Smooth muscle cell (in vitro differentiated cells): ENCODE measurements at regions not wholly inside any gene's neighbourhood (a gene's known extent, or its start where the extent isn't known, plus 50 kb on each side); places are given as distances from the start of the nearest gene placed in this dataset.

Experiments
- DNase-seq: peaks from one replicate; lab custom pipeline; 2025; ENCODE audit not compliant: unreplicated experiment; lab: John Stamatoyannopoulos, UW
- H2AFZ ChIP-seq: fragments of 200-600 bp; sonication (generic); 2 replicates; pipeline ENCODE4 v1.6.0; 2016; ENCODE audit warnings: antibody characterized with exemption, low read depth, mild to moderate bottlenecking
- H3F3A ChIP-seq: fragments of 200-600 bp; sonication (generic); 2 replicates; pipeline ENCODE4 v1.6.0; 2017; ENCODE audit warnings: antibody characterized with exemption, low read depth
- H3K27ac ChIP-seq: fragments of 200-600 bp; sonication (generic); 2 replicates; pipeline ENCODE4 v1.5.1; 2016; ENCODE audit warnings: low read depth, mild to moderate bottlenecking
- H3K27me3 ChIP-seq: fragments of 200-600 bp; sonication (generic); 2 replicates; pipeline ENCODE4 v1.6.1; 2016; ENCODE audit warnings: low read depth, mild to moderate bottlenecking
- H3K36me3 ChIP-seq: fragments of 200-600 bp; sonication (generic); 2 replicates; pipeline ENCODE4 v1.5.1; 2016; ENCODE audit warnings: low read depth
- H3K4me1 ChIP-seq: fragments of 200-600 bp; sonication (generic); 2 replicates; pipeline ENCODE4 v1.5.1; 2016; ENCODE audit warnings: low read depth
- H3K4me2 ChIP-seq: fragments of 200-600 bp; sonication (generic); 2 replicates; pipeline ENCODE4 v1.6.0; 2016; ENCODE audit warnings: mild to moderate bottlenecking
- H3K4me3 ChIP-seq: fragments of 200-600 bp; sonication (generic); 2 replicates; pipeline ENCODE4 v1.5.1; 2016; ENCODE audit warnings: mild to moderate bottlenecking
- H3K79me2 ChIP-seq: fragments of 200-600 bp; sonication (generic); 2 replicates; pipeline ENCODE4 v1.6.0; 2016; ENCODE audit warnings: low read depth, mild to moderate bottlenecking
- H3K9ac ChIP-seq: fragments of 200-600 bp; sonication (generic); 2 replicates; pipeline ENCODE4 v1.6.0; 2016; ENCODE audit warnings: low read depth
- H3K9me3 ChIP-seq: fragments of 200-600 bp; sonication (generic); replicated peaks from 2 replicates; pipeline ENCODE4 v1.5.1; 2016; ENCODE audit warnings: low read depth
- H4K20me1 ChIP-seq: fragments of 200-600 bp; sonication (generic); 2 replicates; pipeline ENCODE4 v1.6.0; 2016; ENCODE audit warnings: low read depth
- WGBS: methylation state at CpG from one replicate; pipeline ENCODE4 v1.1.7; 2016; ENCODE audit warnings: low lambda C conversion rate; 5-methylcytosine and 5-hydroxymethylcytosine counted together
- TF ChIP-seq, protein P1 (sequence below): fragments of 200-600 bp; sonication (generic); IDR thresholded peaks from 2 replicates; pipeline ENCODE4 v1.5.1; 2017; ENCODE audit warnings: borderline replicate concordance, mild to moderate bottlenecking, antibody characterized with exemption; ENCODE audit not compliant: insufficient read depth, poor library complexity, severe bottlenecking

- H2AFZ ChIP-seq = no peak overlapping the region
- H3K79me2 ChIP-seq = no peaks in the 10 kb centered on the region
- no peaks in the 10 kb centered on the region for H3K4me1 ChIP-seq
- DNase-seq = no peak
- TF ChIP-seq, protein P1, sequence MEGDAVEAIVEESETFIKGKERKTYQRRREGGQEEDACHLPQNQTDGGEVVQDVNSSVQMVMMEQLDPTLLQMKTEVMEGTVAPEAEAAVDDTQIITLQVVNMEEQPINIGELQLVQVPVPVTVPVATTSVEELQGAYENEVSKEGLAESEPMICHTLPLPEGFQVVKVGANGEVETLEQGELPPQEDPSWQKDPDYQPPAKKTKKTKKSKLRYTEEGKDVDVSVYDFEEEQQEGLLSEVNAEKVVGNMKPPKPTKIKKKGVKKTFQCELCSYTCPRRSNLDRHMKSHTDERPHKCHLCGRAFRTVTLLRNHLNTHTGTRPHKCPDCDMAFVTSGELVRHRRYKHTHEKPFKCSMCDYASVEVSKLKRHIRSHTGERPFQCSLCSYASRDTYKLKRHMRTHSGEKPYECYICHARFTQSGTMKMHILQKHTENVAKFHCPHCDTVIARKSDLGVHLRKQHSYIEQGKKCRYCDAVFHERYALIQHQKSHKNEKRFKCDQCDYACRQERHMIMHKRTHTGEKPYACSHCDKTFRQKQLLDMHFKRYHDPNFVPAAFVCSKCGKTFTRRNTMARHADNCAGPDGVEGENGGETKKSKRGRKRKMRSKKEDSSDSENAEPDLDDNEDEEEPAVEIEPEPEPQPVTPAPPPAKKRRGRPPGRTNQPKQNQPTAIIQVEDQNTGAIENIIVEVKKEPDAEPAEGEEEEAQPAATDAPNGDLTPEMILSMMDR = no peak
- H3K27me3 ChIP-seq = no peaks in the 10 kb centered on the region
- no peaks in the 10 kb centered on the region for H4K20me1 ChIP-seq
- H3F3A ChIP-seq = no peaks in the 10 kb centered on the region
- no peak overlapping the region for H3K4me2 ChIP-seq
- no peak overlapping the region for H3K4me3 ChIP-seq
- no peaks in the 10 kb centered on the region for H3K36me3 ChIP-seq
- H3K27ac ChIP-seq = no peak overlapping the region
- no peaks in the 10 kb centered on the region for H3K9me3 ChIP-seq
- 84% methylated on average over 8 of the region's 8 CpGs for WGBS
- no peak overlapping the region for H3K9ac ChIP-seq
Observed at GRCh38 chr10:130817046-130817624, 494.4 kb downstream of the TCERG1L start.

- Histone ChIP-seq H3F3A (no peaks in the 10 kb centered on the region), H3K36me3 (no peaks in the 10 kb centered on the region), H3K4me2 (no peak overlapping the region), H3K4me1 (no peaks in the 10 kb centered on the region), H3K79me2 (no peaks in the 10 kb centered on the region), H3K4me3 (no peak overlapping the region), H4K20me1 (no peaks in the 10 kb centered on the region), H3K9ac (no peak overlapping the region), H3K9me3 (no peaks in the 10 kb centered on the region), H2AFZ (no peak overlapping the region), H3K27me3 (no peaks in the 10 kb centered on the region), H3K27ac (no peak overlapping the region)
- DNase-seq = no peak
- TF ChIP-seq, protein P1 = no peak
- 83% methylated on average over 6 of the region's 6 CpGs for WGBS
Observed at GRCh38 chr10:130817674-130818073, 493.8 kb downstream of the TCERG1L start.

DNA sequence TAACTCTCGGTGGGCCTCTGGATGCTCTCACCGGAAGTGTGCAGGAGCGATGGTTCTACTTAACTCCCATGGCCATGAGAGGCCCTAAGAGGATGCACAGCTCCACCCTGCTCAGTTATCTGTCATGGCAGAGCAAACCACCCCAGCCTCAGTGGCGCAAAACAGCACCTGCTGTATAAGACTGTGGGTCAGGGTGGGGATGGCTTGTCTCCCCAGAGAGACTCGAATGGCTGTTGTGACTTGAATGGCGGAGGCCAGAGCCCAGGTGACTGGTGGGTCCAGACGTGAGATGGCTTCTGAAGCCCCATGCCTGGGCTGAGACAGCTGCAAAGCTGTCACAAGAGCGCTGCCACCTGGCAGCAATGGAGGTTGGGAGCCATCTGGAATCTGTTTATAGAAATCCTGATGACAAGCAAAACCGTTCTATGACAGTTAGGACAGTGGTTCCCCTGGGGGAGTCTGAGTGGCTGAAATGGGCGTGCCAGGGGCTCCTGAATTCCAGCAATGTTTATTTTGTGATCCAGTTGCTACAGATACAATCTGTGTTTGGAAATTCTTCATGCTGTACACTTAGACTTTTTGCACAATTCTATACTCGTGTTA, 490.5 kb downstream of the TCERG1L start:
- no peak overlapping the region for H3K4me2 ChIP-seq
- H3K36me3 ChIP-seq = no peaks in the 10 kb centered on the region
- H3K4me1 ChIP-seq = no peaks in the 10 kb centered on the region
- H3K79me2 ChIP-seq = no peaks in the 10 kb centered on the region
- no peaks in the 10 kb centered on the region for H4K20me1 ChIP-seq
- no peaks in the 10 kb centered on the region for H3F3A ChIP-seq
- H3K9ac ChIP-seq = no peak overlapping the region
- no peak overlapping the region for H3K4me3 ChIP-seq
- H3K27me3 ChIP-seq = no peaks in the 10 kb centered on the region
- H3K9me3 ChIP-seq = peaks cover under 1% of the 10 kb centered on the region
- no peak overlapping the region for H3K27ac ChIP-seq
- TF ChIP-seq, protein P1 = no peak
- WGBS = 89% methylated on average over 11 of the region's 11 CpGs
- no peak for DNase-seq
- H2AFZ ChIP-seq = no peak overlapping the region
